ENCODE measurements at regions not wholly inside any gene's neighbourhood (a gene's known extent, or its start where the extent isn't known, plus 50 kb on each side); places are given as distances from the start of the nearest gene placed in this dataset.

DNA sequence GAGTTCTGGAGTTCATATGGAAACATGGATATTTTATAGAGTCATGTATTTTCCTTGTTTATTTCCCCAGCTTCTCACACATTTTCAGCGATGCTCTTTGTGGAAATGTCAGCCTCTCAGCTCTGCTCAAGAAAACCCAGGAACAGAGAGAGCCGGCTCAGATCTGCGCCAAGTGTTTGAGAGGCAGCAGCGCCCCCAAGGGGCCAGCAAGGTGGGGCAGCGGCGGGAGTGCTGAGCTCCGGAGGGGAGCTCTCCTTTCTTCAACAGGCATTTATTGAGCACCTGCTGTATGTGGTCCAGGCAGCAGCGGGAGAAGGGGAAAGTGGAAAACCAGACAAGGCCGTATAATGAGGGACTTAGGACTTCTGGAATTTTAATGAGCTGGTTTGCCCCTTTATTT lies 421.1 kb upstream of the C16orf82 start:
- TF ChIP-seq, protein P1, sequence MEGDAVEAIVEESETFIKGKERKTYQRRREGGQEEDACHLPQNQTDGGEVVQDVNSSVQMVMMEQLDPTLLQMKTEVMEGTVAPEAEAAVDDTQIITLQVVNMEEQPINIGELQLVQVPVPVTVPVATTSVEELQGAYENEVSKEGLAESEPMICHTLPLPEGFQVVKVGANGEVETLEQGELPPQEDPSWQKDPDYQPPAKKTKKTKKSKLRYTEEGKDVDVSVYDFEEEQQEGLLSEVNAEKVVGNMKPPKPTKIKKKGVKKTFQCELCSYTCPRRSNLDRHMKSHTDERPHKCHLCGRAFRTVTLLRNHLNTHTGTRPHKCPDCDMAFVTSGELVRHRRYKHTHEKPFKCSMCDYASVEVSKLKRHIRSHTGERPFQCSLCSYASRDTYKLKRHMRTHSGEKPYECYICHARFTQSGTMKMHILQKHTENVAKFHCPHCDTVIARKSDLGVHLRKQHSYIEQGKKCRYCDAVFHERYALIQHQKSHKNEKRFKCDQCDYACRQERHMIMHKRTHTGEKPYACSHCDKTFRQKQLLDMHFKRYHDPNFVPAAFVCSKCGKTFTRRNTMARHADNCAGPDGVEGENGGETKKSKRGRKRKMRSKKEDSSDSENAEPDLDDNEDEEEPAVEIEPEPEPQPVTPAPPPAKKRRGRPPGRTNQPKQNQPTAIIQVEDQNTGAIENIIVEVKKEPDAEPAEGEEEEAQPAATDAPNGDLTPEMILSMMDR (IDR thresholded peaks at IDR 0.05): peak; percentile 79
- no peak for TF ChIP-seq SP1 (CRISPR knock-in tag; conservative IDR thresholded peaks at IDR 0.05)
- TF ChIP-seq ZNF121 (CRISPR knock-in tag; IDR thresholded peaks at IDR 0.05): no peak
- no peak for TF ChIP-seq FOXP1 (CRISPR knock-in tag; IDR thresholded peaks at IDR 0.05; ENCODE audit: borderline replicate concordance)
- TF ChIP-seq, protein P2, sequence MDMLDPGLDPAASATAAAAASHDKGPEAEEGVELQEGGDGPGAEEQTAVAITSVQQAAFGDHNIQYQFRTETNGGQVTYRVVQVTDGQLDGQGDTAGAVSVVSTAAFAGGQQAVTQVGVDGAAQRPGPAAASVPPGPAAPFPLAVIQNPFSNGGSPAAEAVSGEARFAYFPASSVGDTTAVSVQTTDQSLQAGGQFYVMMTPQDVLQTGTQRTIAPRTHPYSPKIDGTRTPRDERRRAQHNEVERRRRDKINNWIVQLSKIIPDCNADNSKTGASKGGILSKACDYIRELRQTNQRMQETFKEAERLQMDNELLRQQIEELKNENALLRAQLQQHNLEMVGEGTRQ (CRISPR knock-in tag; IDR thresholded peaks at IDR 0.05): no peak
- TF ChIP-seq MYBL2 (CRISPR knock-in tag; IDR thresholded peaks at IDR 0.05): no peak
- TF ChIP-seq JUN (CRISPR knock-in tag; IDR thresholded peaks at IDR 0.05): no peak
- TF ChIP-seq ZNF219 (CRISPR knock-in tag; IDR thresholded peaks at IDR 0.05; ENCODE audit: borderline replicate concordance): no peak
- TF ChIP-seq, protein P3, sequence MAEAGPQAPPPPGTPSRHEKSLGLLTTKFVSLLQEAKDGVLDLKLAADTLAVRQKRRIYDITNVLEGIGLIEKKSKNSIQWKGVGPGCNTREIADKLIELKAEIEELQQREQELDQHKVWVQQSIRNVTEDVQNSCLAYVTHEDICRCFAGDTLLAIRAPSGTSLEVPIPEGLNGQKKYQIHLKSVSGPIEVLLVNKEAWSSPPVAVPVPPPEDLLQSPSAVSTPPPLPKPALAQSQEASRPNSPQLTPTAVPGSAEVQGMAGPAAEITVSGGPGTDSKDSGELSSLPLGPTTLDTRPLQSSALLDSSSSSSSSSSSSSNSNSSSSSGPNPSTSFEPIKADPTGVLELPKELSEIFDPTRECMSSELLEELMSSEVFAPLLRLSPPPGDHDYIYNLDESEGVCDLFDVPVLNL (CRISPR knock-in tag; IDR thresholded peaks at IDR 0.05; ENCODE audit: borderline replicate concordance, low read depth): no peak
- no peak for TF ChIP-seq PRDM15 (CRISPR knock-in tag; IDR thresholded peaks at IDR 0.05)
- no peak for TF ChIP-seq SMAD4 (CRISPR knock-in tag; IDR thresholded peaks at IDR 0.05)
- TF ChIP-seq MAX (CRISPR knock-in tag; IDR thresholded peaks at IDR 0.05): no peak
- TF ChIP-seq ETV6 (CRISPR knock-in tag; IDR thresholded peaks at IDR 0.05): no peak
